ENCODE measurements at regions not wholly inside any gene's neighbourhood (a gene's known extent, or its start where the extent isn't known, plus 50 kb on each side); places are given as distances from the start of the nearest gene placed in this dataset.
"Not testable (repeated sequence)": the region's sequence is repeated elsewhere in the genome, so short reads cannot be mapped to it uniquely, and the experiment has no call there.

GRCh38 chr11:21625982-21626381, 566.9 kb upstream of the ANO5 start:
- DNase-seq (ENCODE audit: low read depth): peak; percentile 63

- DNase-seq (ENCODE audit: low read depth): no peak
Measured at GRCh38 chr11:21628641-21629040, 564.2 kb upstream of the ANO5 start.

- no peak for DNase-seq (ENCODE audit: low read depth)
Measured at GRCh38 chr11:21630934-21631478, 561.9 kb upstream of the ANO5 start.

GRCh38 chr11:21631991-21632390, 560.9 kb upstream of the ANO5 start:
- no peak for DNase-seq (ENCODE audit: low read depth)

- no peak for DNase-seq (ENCODE audit: low read depth)
Measured at GRCh38 chr11:21634491-21634890, 558.4 kb upstream of the ANO5 start.

GRCh38 chr11:21634956-21635355, 557.9 kb upstream of the ANO5 start:
- no peak for DNase-seq (ENCODE audit: low read depth)

- peak; percentile 37 for DNase-seq (ENCODE audit: low read depth)
Measured at GRCh38 chr11:21635394-21636145, 557.3 kb upstream of the ANO5 start.

GRCh38 chr11:21636561-21636960, 556.3 kb upstream of the ANO5 start:
- DNase-seq (ENCODE audit: low read depth): no peak

- DNase-seq (ENCODE audit: low read depth): no peak
Measured at GRCh38 chr11:21640491-21640890, 552.4 kb upstream of the ANO5 start.

GRCh38 chr11:21641869-21642268, 551.0 kb upstream of the ANO5 start:
- no peak for DNase-seq (ENCODE audit: low read depth)

- DNase-seq (ENCODE audit: low read depth): no peak
Measured at GRCh38 chr11:21646351-21646750, 546.5 kb upstream of the ANO5 start.

- no peak for DNase-seq (ENCODE audit: low read depth)
Measured at GRCh38 chr11:21650961-21651360, 541.9 kb upstream of the ANO5 start.

GRCh38 chr11:21653951-21654421, 538.9 kb upstream of the ANO5 start:
- no peak for DNase-seq (ENCODE audit: low read depth)

- no peak for DNase-seq (ENCODE audit: low read depth)
Measured at GRCh38 chr11:21656065-21656464, 536.8 kb upstream of the ANO5 start.

GRCh38 chr11:21658654-21659193, 534.2 kb upstream of the ANO5 start:
- no peak for DNase-seq (ENCODE audit: low read depth)

GRCh38 chr11:21659377-21659776, 533.5 kb upstream of the ANO5 start:
- not testable (repeated sequence) for DNase-seq (ENCODE audit: low read depth)

- no peak for DNase-seq (ENCODE audit: low read depth)
Measured at GRCh38 chr11:21659961-21660360, 532.9 kb upstream of the ANO5 start.

- DNase-seq (ENCODE audit: low read depth): no peak
Measured at GRCh38 chr11:21675049-21675616, 517.8 kb upstream of the ANO5 start.

GRCh38 chr11:21687643-21688042, 505.2 kb upstream of the ANO5 start:
- DNase-seq (ENCODE audit: low read depth): no peak

GRCh38 chr11:21704539-21704938, 488.3 kb upstream of the ANO5 start:
- DNase-seq (ENCODE audit: low read depth): no peak

- peak; percentile 12 for DNase-seq (ENCODE audit: low read depth)
Measured at GRCh38 chr11:21707116-21707739, 485.7 kb upstream of the ANO5 start.

- no peak for DNase-seq (ENCODE audit: low read depth)
Measured at GRCh38 chr11:21710809-21711208, 482.1 kb upstream of the ANO5 start.

- no peak for DNase-seq (ENCODE audit: low read depth)
Measured at GRCh38 chr11:21711341-21711740, 481.5 kb upstream of the ANO5 start.
